Putamen (tissue), 1 donor: ENCODE measurements at regions not wholly inside any gene's neighbourhood (a gene's known extent, or its start where the extent isn't known, plus 50 kb on each side); places are given as distances from the start of the nearest gene placed in this dataset.

ENCODE experiments used
- DNase-seq: peaks from one replicate; pipeline ENCODE4 v3.0.0-alpha.2; 2016; ENCODE audit warnings: low spot score

GRCh38 chr14:86722612-86723253, 1192.8 kb downstream of the FLRT2 start:
- no peak for DNase-seq

DNA sequence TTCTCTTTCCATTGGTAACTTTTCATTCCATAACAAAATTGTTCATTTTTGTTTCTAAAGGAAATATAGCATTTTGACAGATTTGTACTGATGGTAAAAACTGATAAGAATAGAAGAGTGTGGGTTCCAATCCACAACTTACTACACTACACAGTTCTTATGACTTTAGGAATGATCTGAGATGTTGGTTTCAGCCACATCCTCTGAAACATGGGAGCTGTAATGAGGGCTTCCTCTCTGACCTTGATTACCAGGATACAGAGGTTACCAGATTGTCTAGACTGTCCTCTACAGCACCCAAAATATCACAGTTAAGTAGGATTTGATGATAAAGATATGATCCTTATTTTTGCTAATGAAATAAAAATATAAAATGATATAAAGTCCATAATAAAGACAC, 1184.6 kb downstream of the FLRT2 start:
- no peak for DNase-seq

DNA sequence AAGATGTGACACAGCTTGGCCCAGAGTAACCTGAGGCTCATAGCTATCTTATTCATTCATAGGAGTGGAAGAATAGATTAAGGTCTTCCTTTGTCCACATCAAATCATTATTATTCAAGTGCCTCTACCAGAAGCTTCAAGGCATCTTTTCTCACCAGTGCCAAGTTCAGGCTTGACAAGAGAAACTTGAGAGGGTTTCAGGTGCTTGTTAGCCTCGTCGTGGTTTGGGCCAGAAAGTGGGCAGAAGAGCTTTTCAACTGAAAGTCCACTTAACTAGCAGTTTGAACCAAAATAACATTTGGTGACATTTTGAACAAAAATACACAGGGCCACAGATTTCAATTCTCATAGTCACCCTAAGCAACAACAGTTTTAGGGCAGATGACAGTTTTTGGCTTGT, 1184.2 kb downstream of the FLRT2 start:
- DNase-seq, result no peak

- no peak for DNase-seq
These were observed 1182.8 kb downstream of the FLRT2 start for GRCh38 chr14:86712727-86713126.

GRCh38 chr14:86712176-86712575, 1182.2 kb downstream of the FLRT2 start:
- no peak for DNase-seq

GRCh38 chr14:86708846-86709339, 1178.9 kb downstream of the FLRT2 start:
- DNase-seq, result no peak

DNA sequence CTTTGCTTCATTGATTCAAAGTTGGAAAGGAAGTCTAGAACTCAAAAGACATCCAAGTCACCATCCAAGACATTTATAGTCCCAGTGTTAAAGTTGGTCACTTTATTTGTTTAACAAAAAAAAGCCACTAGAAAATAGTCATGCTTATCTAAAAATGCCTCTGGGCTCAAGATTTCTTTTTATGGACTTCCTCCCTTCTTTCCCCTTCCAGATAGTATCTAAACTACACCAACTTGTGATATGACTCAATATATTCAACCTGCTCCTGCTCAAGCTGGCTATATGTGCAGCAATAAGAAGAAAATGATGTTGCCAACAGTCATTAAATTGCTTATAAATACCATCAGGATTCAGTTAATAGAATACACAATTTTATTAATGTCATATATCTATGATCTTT, 1177.1 kb downstream of the FLRT2 start:
- no peak for DNase-seq

DNA sequence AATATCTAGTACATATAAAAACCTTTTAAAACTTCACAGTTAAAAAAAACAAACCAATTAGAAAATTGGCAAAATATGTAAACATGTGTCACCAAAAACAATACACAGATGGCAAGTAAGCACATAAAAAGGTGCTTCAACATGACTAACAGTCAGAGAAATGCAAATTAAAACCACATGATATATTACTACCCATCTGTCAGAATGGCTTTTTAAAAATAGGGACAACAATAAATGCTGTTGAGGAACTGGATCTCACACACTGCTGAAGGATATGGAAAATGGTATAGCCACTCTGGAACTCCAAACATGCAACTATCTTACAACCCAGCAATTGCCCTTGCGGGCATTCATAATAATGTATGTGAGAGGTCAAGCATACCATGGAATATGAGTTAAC, 1153.6 kb downstream of the FLRT2 start:
- no peak for DNase-seq

- DNase-seq, result no peak
These were observed 1145.1 kb downstream of the FLRT2 start for GRCh38 chr14:86675059-86675458.

DNA sequence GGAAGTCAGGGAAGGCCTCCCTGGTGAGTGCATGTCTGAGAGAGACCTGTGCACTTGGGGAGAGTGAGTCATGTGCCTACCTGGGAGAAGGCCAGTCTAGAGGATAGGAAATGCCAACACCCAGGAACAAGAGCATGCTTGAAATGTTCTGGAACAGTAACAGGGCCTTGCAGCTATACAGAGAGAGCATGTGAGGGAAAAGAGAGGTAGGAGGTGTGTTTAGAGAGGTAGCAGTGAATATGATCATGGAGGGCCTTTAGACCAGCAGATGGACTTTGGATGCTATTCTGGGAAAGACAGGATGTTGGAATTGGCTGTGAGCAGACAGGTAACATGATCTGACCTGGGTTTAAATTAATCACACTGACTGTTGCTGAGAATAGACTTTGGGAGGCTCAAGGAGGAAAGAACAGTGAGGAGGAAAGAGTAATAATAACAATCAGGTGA, 1143.6 kb downstream of the FLRT2 start:
- DNase-seq, result no peak

GRCh38 chr14:86672080-86672479, 1142.1 kb downstream of the FLRT2 start:
- DNase-seq, result peak; percentile 2

DNA sequence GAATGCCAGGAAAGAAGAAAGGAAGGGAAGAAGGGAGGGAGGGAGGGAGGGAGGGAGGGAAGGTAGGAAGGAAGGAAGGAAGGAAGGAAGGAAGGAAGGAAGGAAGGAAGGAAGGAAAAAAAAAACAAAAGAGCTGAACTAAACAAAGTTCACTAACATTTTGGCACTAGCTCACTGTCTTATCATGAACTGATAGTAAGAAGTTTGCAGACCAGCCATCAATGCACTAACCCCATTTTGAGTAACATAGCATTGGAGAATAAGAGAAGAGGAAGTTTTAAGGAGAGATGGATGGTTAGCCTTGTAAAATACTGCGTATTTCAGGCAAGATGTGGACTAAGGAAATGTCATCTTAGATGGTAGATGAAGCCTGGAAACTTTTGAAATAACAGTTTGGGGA, 1136.0 kb downstream of the FLRT2 start:
- no peak for DNase-seq

- no peak for DNase-seq
These were observed 1132.4 kb downstream of the FLRT2 start for GRCh38 chr14:86662334-86662733.

DNA sequence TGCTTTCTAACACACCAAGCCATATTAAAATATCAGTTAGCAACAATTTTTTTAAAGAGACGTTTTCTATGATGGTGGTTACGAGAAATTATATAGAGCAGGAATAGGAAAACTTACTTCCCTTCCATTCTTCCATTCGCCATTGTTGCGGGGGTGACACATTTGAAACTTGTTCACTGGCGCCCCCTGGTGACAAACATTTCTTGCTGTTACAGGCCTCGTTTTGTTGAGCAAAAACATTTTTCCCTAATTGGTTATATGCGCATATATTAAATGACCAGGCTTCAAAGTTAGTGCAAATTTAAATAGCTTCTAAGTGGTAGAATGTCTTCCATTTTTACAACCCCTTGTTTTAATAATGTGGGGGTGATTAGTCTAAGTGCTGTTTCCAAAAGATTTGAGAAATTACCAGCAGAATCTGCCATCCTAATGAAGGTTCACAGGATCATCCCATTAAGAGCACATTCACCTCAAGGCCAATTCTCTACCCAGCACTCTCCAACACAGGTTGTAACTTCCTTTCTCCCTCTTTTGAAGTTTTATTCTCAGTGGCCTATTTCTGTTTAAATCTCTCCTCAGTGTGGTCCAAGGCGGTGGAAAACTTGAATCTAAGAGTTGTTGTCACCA, 1124.7 kb downstream of the FLRT2 start:
- no peak for DNase-seq

DNA sequence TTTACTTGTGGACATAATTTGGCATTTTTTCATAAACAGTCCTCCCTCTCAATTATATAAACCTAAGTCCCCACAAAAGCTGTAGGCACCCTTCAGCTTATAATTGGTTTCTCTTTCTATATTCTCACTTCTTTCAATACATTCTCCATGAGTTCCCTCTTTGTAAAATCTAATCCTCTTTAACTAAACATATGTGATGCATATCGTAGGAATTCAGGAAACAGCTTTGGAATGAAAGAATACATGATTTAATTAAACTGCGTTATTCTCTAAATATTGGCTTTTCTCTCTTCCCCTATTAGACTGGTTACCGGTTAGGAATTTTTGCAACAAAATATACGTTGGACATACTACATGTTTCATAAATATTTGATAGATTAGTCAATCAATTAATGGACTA, 1122.6 kb downstream of the FLRT2 start:
- no peak for DNase-seq

- no peak for DNase-seq
These were observed 1117.0 kb downstream of the FLRT2 start for GRCh38 chr14:86646696-86647690.

GRCh38 chr14:86646125-86646524, 1116.2 kb downstream of the FLRT2 start:
- DNase-seq, result no peak

GRCh38 chr14:86641310-86641709, 1111.4 kb downstream of the FLRT2 start:
- DNase-seq, result no peak

GRCh38 chr14:86640288-86640687, 1110.3 kb downstream of the FLRT2 start:
- DNase-seq, result no peak

DNA sequence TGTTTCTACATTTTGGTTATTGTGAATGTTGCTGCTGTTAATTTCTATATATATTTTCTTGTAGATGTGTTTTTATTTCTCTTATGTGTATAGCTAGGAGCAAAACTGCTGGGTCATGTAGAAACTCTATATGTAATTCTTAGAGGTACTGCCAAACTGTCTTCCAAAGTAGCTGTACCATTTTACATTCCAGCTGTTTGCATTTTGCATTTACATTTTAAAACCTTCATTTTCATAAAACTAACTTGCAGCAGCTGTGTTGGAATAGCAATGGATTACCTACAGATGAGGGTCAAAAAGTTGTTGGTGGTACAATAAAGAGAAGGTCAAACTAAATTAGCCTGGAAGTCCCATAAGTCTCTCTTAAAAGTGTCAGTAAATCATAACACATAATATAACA, 1109.7 kb downstream of the FLRT2 start:
- no peak for DNase-seq

DNA sequence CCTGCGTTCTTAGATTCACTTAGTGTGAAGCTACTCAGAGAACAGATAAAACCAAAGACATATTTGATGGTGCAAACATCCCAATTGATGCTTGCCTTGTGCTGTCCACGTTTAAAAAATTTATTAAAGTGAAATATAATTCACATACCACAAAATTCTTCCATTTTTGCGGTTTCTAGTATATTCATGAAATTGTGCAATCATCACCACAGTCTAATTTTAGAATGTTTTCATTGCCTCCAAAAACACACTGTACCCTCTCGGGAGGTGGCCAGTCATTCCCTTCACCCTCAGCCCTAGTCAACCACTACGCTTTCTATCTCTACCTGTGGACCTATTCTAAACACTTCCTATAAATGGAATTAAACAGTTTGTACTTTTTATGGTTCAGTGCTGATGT, 1109.2 kb downstream of the FLRT2 start:
- no peak for DNase-seq

DNA sequence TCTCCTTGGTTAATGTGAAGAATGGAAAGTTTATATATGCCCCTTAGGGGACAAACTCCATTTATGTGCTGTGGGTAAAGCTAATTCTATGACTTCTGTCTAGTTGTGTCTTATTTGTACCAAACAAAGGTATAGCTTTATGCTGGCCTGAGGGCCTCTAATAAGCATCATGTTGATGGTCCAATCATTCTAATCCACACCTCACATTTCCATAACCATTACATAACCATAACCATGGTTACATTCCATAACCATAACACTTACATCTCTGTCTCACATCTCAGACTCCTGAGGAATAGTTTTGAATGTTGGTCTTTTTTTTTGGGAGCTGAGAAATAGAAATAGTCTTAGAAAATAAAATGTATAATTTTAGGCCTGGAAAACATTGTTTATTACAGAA, 1097.1 kb downstream of the FLRT2 start:
- no peak for DNase-seq

DNA sequence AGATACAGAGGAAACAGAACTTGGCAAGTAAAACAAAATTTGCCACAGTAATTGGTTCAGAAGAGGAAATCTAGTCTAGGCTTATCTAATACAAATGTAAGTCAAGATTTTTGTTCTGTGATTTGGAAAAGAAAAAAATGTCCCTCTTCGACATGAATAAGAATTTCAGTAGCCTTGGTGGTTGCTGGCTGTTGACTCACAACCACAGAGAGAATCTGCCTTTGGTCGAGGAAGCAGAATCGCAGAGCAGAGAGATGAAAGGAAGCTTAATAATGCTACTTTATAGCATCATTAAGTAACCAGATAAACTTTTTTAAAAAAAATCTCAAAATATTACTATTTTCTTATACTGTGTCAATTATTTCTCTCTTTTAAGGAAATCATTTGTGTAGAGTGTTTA, 1096.6 kb downstream of the FLRT2 start:
- DNase-seq, result no peak
